ENCODE measurements at regions not wholly inside any gene's neighbourhood (a gene's known extent, or its start where the extent isn't known, plus 50 kb on each side); places are given as distances from the start of the nearest gene placed in this dataset.

DNA sequence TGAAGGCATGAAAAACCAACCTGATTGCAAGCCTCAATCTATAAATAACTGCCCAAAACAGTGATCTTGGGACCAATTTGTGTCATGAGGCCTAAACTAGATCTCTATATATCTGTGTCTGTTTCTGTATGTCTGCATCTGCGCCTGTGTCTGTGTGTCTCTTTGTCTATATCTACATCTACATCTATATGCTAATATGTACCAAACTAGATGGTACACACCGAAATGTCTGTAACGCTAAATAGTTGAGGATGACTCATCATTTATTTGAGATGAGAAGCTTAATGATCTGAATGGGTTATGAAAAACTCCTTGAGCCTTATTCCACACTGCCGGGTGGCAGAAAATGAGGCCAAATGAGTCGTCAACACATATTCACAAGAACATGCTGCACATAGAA is 982.3 kb downstream of the ROBO2 start:
- Histone ChIP-seq H4K8ac (replicated peaks; ENCODE audit: insufficient read length, low read depth, low read length) (no peak overlapping the region), H4K20me1 (ENCODE audit: control insufficient read depth, insufficient read depth, insufficient read length) (no peaks in the 10 kb centered on the region), H2BK15ac (ENCODE audit: low read depth, low read length) (no peak overlapping the region), H2BK5ac (ENCODE audit: insufficient read length, low read length) (no peak overlapping the region), H2BK20ac (ENCODE audit: low read depth, low read length, poor library complexity, severe bottlenecking) (no peak overlapping the region), H3T11ph (ENCODE audit: low read length) (no peak overlapping the region), H2AFZ (ENCODE audit: low read length) (no peak overlapping the region), H3K9ac (ENCODE audit: extremely low read depth, insufficient read length, low read length) (no peak overlapping the region), H4K91ac (ENCODE audit: insufficient read length, low read depth, low read length) (no peak overlapping the region), H3K27ac (ENCODE audit: insufficient read length, low read depth, low read length) (no peak overlapping the region), H3K23me2 (ENCODE audit: insufficient read length, low read depth, low read length, poor library complexity, severe bottlenecking) (no peaks in the 10 kb centered on the region), H2BK120ac (ENCODE audit: low read depth, low read length, poor library complexity, severe bottlenecking) (no peak overlapping the region), H3K4ac (ENCODE audit: low read depth, low read length) (no peak overlapping the region), H3K14ac (ENCODE audit: insufficient read depth, low read length) (no peak overlapping the region), H3K4me1 (ENCODE audit: insufficient read depth, low read length) (no peaks in the 10 kb centered on the region), H2BK12ac (ENCODE audit: insufficient read length, low read depth, low read length) (no peak overlapping the region), H3K27me3 (ENCODE audit: insufficient read depth, low read length) (no peaks in the 10 kb centered on the region), H3K4me2 (ENCODE audit: insufficient read depth, insufficient read length, low read length) (no peak overlapping the region), H3K56ac (ENCODE audit: insufficient read length, low read depth, low read length) (no peak overlapping the region), H2AK5ac (ENCODE audit: insufficient read length, low read length) (no peak overlapping the region), H3K9me3 (ENCODE audit: control insufficient read depth, low read depth, low read length) (no peaks in the 10 kb centered on the region), H3K79me2 (ENCODE audit: insufficient read depth, low read length) (no peaks in the 10 kb centered on the region), H3K79me1 (ENCODE audit: insufficient read depth, low read depth, low read length, poor library complexity, severe bottlenecking) (no peaks in the 10 kb centered on the region), H3K18ac (ENCODE audit: insufficient read length, low read depth, low read length) (no peak overlapping the region), H4K5ac (ENCODE audit: insufficient read length, low read depth, low read length) (no peak overlapping the region), H3K23ac (ENCODE audit: insufficient read length, low read depth, low read length) (no peak overlapping the region)
- no CpG with 5 or more reads among the region's 5 CpGs for WGBS (ENCODE audit: extremely low coverage, insufficient read length, low lambda C conversion rate)
- no peak for DNase-seq
- TF ChIP-seq, protein P1, sequence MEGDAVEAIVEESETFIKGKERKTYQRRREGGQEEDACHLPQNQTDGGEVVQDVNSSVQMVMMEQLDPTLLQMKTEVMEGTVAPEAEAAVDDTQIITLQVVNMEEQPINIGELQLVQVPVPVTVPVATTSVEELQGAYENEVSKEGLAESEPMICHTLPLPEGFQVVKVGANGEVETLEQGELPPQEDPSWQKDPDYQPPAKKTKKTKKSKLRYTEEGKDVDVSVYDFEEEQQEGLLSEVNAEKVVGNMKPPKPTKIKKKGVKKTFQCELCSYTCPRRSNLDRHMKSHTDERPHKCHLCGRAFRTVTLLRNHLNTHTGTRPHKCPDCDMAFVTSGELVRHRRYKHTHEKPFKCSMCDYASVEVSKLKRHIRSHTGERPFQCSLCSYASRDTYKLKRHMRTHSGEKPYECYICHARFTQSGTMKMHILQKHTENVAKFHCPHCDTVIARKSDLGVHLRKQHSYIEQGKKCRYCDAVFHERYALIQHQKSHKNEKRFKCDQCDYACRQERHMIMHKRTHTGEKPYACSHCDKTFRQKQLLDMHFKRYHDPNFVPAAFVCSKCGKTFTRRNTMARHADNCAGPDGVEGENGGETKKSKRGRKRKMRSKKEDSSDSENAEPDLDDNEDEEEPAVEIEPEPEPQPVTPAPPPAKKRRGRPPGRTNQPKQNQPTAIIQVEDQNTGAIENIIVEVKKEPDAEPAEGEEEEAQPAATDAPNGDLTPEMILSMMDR (conservative IDR thresholded peaks at IDR 0.05) = no peak
- H3K4me1 Mint-ChIP-seq = no peaks in the 10 kb centered on the region
- H3K27me3 Mint-ChIP-seq (ENCODE audit: low read depth) = no peaks in the 10 kb centered on the region
- H3K9me3 Mint-ChIP-seq = no peaks in the 10 kb centered on the region
- no peak overlapping the region for H3K27ac Mint-ChIP-seq
- H3K4me3 Mint-ChIP-seq = no peak overlapping the region
- no peaks in the 10 kb centered on the region for H3K36me3 Mint-ChIP-seq (ENCODE audit: insufficient read depth in 1 of 3, low read depth in 3 of 3)
